IMR-90 (cell line): ENCODE measurements at regions not wholly inside any gene's neighbourhood (a gene's known extent, or its start where the extent isn't known, plus 50 kb on each side); places are given as distances from the start of the nearest gene placed in this dataset.

Experiments
- BHLHE40 ChIP-seq: fragments of 150-350 bp; IDR thresholded peaks from 2 replicates; pipeline ENCODE4 v1.6.1; 2016; ENCODE audit warnings: mild to moderate bottlenecking, low read depth, low read length
- CEBPB ChIP-seq: IDR thresholded peaks from 2 replicates; pipeline ENCODE4 v1.6.1; 2012; ENCODE audit warnings: low read depth, low read length, improper control_type of control experiment
- CHD1 ChIP-seq: IDR thresholded peaks from 2 replicates; pipeline ENCODE4 v1.6.1; 2012; ENCODE audit warnings: low read depth, low read length, improper control_type of control experiment
- CTCF ChIP-seq: conservative IDR thresholded peaks from 2 replicates; pipeline ENCODE4 v1.5.1; 2012; ENCODE audit warnings: mild to moderate bottlenecking, low read depth, low read length, improper control_type of control experiment
- FOS ChIP-seq: fragments of 150-350 bp; IDR thresholded peaks from 2 replicates; pipeline ENCODE4 v1.6.1; 2016; ENCODE audit warnings: low read depth, low read length
- MAFK ChIP-seq: IDR thresholded peaks from 2 replicates; pipeline ENCODE4 v1.6.1; 2012; ENCODE audit warnings: low read depth, low read length, improper control_type of control experiment
- NFE2L2 ChIP-seq: fragments of 150-350 bp; IDR thresholded peaks from 2 replicates; pipeline ENCODE4 v1.6.1; 2016; ENCODE audit warnings: low read depth, mild to moderate bottlenecking, low read length
- POLR2A ChIP-seq: IDR thresholded peaks from 2 replicates; pipeline ENCODE4 v1.6.1; 2012; ENCODE audit warnings: mild to moderate bottlenecking, low read depth, low read length
- RAD21 ChIP-seq: IDR thresholded peaks from 2 replicates; pipeline ENCODE4 v1.6.1; 2012; ENCODE audit warnings: low read length, improper control_type of control experiment
- RCOR1 ChIP-seq: IDR thresholded peaks from 2 replicates; pipeline ENCODE4 v1.6.1; 2012; ENCODE audit warnings: mild to moderate bottlenecking, low read length, improper control_type of control experiment; ENCODE audit not compliant: insufficient replicate concordance
- RFX5 ChIP-seq: IDR thresholded peaks from 2 replicates; pipeline ENCODE4 v1.8.0; 2012; ENCODE audit warnings: low read depth, mild to moderate bottlenecking, low read length, moderate library complexity
- SMC3 ChIP-seq: fragments of 150-350 bp; IDR thresholded peaks from 2 replicates; pipeline ENCODE4 v1.6.1; 2016; ENCODE audit warnings: low read depth, mild to moderate bottlenecking, antibody characterized with exemption, low read length, moderate library complexity
- USF2 ChIP-seq: fragments of 150-350 bp; IDR thresholded peaks from 2 replicates; pipeline ENCODE4 v1.6.1; 2017; ENCODE audit warnings: mild to moderate bottlenecking, antibody characterized with exemption, low read length, low read depth

- TF ChIP-seq RFX5 (no peak), CTCF (no peak), CHD1 (no peak), SMC3 (no peak), POLR2A (no peak), CEBPB (no peak), RAD21 (no peak), USF2 (no peak), MAFK (no peak), FOS (no peak), RCOR1 (no peak), NFE2L2 (no peak), BHLHE40 (no peak)
Measured at GRCh38 chr2:173524256-173524955, 169.7 kb downstream of the CDCA7 start.
